HuH-7 (cell line): ENCODE measurements at regions not wholly inside any gene's neighbourhood (a gene's known extent, or its start where the extent isn't known, plus 50 kb on each side); places are given as distances from the start of the nearest gene placed in this dataset.
"Not testable (repeated sequence)": the region's sequence is repeated elsewhere in the genome, so short reads cannot be mapped to it uniquely, and the experiment has no call there.

Experiments used
- DNase-seq: peaks from one replicate; pipeline ENCODE4 v3.0.0; 2011; ENCODE audit warnings: low spot score

DNA sequence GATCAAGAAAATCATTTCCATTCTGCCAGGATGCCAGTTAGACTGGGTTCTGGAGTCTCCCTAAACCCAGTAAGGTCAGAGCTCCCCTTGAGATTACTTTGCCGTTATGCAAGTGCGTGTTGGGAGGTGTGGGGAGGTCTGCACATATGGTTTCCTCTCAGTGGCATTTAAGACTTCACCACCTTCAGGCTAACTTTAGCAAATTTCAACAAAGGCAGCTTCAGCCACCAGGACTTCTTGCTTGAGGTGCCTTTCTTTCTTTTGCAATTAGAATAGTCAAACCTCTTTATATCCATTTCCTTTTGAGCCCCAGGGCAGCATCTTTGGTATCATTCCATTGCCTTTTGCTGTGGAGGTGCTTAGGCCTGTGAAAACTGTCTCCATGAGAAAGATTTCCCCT, 117.2 kb upstream of the CCND2 start:
- DNase-seq = no peak

GRCh38 chr12:4154672-4155225, 118.8 kb upstream of the CCND2 start:
- no peak for DNase-seq

DNA sequence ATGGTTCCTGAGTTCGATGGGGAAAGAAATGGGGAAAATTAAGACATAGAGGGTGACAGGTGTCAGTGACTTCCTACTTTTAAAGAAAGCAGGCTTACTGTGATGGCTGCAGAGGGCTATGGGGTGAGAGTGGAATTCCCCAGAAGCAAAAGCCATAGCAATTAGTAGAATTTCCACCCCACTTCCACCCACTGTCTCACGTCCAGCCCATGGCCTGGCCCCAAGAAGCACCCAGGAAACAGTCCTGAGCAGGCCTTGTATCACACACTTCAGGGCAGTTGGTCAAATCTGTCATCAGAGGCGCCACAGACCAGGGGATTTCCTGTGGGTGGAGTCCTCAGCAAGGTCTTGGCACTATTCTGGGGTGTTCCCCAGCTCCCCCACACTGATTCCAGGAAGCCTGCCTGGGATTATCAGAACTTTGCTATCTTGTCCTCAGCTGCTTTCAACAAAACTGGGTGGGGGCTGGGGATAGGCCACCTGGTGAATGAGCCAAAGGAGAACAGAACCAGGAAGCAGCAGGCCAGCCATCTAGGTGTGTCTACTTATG, 120.1 kb upstream of the CCND2 start:
- no peak for DNase-seq

GRCh38 chr12:4152145-4152795, 121.3 kb upstream of the CCND2 start:
- no peak for DNase-seq

- no peak for DNase-seq
Observed at GRCh38 chr12:4151362-4152121, 122.0 kb upstream of the CCND2 start.

DNA sequence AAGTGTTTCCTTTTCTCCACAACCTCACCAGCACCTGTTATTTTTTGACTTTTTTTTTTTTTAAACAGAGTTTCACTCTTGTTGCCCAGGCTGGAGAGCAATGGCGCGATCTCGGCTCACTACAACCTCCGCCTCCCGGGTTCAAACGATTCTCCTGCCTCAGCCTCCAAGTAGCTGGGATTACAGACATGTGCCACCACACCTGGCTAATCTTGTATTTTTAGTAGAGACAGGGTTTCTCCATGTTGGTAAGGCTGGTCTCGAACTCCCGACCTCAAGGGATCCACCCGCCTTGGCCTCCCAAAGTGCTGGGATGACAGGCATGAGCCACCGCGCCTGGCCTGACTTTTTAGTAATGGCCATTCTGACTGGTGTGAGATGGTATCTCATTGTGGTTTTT, 123.2 kb upstream of the CCND2 start:
- not testable (repeated sequence) for DNase-seq

- no peak for DNase-seq
Observed at GRCh38 chr12:4148418-4149056, 125.0 kb upstream of the CCND2 start.

DNA sequence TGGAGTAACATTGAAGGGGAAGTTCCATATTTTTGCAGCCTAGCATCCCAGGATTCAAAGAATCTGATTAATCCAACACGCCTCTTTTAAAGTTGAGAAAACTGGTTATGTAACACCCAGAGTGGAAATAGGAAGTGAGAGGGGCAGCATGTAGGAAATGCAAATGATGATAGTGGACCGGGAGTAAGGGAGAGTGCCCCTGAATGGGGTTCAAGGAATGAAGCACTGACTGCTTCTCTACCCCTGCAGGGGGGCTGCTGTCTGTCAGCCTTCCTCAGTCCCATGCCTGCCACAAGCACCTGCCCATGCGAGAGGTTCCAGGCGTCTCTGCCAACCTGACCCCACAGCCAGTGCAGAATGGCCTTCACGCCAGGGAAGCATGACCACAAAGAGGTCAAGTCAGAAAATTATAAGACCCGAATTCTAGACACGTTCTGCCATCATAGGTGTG, 126.5 kb upstream of the CCND2 start:
- no peak for DNase-seq

- DNase-seq = no peak
Observed at GRCh38 chr12:4145990-4146859, 127.3 kb upstream of the CCND2 start.

- DNase-seq = no peak
Observed at GRCh38 chr12:4144676-4145075, 128.9 kb upstream of the CCND2 start.

DNA sequence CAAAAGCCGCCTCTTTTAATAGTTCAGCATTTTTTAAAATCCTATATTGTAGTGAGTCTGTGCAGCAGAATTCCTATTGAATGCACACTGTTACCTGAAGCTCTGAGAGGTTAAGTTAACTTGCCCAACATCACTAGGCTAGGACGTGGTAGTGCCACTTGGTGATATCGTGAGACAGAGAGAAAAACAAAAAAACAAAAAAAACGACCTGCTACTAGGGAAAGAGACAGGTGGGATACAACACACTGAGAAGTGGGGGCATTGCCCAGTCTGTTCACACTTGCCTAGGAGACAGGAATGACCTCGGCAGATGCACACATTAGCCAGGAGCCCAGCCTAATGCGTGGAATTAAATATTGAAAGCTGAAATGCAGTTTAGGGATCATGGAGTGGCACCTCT, 129.7 kb upstream of the CCND2 start:
- no peak for DNase-seq

DNA sequence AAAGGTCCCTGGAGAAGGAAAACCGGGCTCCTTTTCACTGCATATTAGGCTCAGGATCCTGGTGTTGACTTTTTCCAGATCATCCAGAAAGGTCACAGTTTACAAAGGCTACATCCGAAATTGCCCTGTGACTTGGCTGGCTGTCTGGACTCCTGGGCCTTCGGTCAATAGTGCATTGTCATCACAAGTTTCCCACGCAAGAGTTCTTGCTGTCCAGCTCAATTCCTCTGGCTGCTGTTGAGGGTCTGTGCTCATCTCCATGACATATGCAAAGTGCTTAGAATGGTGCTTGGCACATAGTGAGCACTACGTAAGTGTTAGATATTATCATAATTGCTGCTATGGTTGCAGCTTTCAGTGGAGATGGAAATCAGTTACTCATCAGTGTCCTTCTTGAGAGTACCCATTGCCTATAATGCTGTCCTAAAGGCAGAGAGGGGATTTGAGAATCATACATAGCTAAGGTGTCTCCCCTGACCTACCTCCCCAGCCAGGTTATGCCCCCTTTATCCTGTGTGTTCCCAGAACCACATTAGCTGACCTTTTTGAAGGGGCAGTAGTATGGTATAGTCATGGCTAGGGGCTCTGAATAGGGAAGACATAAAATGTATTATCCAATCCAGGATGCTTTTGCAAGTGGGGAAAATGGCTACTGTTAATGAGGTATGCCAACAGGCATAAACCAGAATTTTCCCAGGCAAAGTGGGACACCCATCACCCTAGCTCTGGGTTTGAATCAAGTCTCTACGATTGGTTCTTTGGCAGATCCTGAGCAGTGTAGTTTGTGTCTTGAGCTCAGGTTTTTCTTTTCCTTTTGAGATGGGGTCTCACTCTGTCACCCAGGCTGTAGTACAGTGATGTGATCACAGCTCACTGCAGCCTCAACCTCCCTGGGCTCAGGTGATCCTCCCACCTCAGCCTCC, 132.0 kb upstream of the CCND2 start:
- DNase-seq = no peak

GRCh38 chr12:4140581-4141301, 132.8 kb upstream of the CCND2 start:
- DNase-seq = no peak

GRCh38 chr12:4139191-4139590, 134.4 kb upstream of the CCND2 start:
- DNase-seq = no peak

DNA sequence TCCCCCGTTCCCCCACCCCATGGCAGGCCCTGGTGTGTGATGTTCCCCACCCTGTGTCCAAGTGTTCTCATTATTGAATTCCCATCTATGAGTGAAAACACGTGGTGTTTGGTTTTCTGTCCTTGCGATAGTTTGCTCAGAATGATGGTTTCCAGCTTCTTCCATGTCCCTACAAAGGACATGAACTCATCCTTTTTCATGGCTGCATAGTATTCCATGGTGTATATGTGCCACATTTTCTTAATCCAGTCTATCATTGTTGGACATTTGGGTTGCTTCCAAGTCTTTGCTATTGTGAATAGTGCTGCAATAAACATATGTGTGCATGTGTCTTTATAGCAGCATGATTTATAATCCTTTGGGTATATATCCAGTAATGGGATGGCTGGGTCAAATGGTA, 135.0 kb upstream of the CCND2 start:
- DNase-seq = not testable (repeated sequence)

DNA sequence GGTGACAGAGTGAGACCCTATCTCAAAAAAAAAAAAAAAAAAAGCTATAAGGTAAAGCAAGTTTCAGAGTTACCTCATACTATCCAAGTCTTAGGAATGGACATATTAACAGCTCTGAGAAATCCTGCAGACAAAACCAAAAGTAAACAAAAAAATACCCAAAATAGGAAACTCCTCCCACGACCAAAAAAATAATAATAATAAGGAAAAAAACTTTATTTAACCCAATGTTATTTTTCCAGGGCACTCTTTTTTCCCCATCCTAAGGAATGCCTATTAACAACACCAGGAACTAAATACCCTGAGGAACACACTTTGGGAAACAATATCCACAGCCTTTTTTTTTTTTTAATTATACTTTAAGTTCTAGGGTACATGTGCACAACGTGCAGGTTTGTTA, 135.5 kb upstream of the CCND2 start:
- no peak for DNase-seq

GRCh38 chr12:4137441-4137840, 136.1 kb upstream of the CCND2 start:
- no peak for DNase-seq

- no peak for DNase-seq
Observed at GRCh38 chr12:4137015-4137414, 136.5 kb upstream of the CCND2 start.

- no peak for DNase-seq
Observed at GRCh38 chr12:4135919-4136605, 137.5 kb upstream of the CCND2 start.
